ENCODE measurements at regions not wholly inside any gene's neighbourhood (a gene's known extent, or its start where the extent isn't known, plus 50 kb on each side); places are given as distances from the start of the nearest gene placed in this dataset.

- Histone ChIP-seq H4K20me1 (ENCODE audit: insufficient read depth) (no peaks in the 10 kb centered on the region), H3K27me3 (ENCODE audit: insufficient read depth, low read depth, low read length) (no peaks in the 10 kb centered on the region), H3K4me3 (ENCODE audit: low read length) (no peak overlapping the region), H3K79me2 (replicated peaks; ENCODE audit: insufficient read depth, low read length) (no peaks in the 10 kb centered on the region), H3K4me2 (ENCODE audit: low read length) (no peak overlapping the region), H2AFZ (ENCODE audit: low read depth, low read length) (no peak overlapping the region), H3K9me2 (ENCODE audit: insufficient read depth, low read length) (no peaks in the 10 kb centered on the region), H3K9ac (ENCODE audit: low read length) (no peak overlapping the region), H3K9me3 (ENCODE audit: low read length) (no peaks in the 10 kb centered on the region), H3K27ac (ENCODE audit: low read length) (no peak overlapping the region), H3F3A (ENCODE audit: insufficient read depth, low read length, poor library complexity, severe bottlenecking) (no peaks in the 10 kb centered on the region), H3K36me3 (ENCODE audit: insufficient read depth, low read length) (no peaks in the 10 kb centered on the region)
- TF ChIP-seq TAF1 (IDR thresholded peaks at IDR 0.05; ENCODE audit: low read depth) (no peak), RAD21 (conservative IDR thresholded peaks at IDR 0.05) (no peak), POLR2AphosphoS5 (IDR thresholded peaks at IDR 0.05) (no peak), EP300 (conservative IDR thresholded peaks at IDR 0.05; ENCODE audit: poor library complexity, severe bottlenecking) (no peak), EZH2 (IDR thresholded peaks at IDR 0.05; ENCODE audit: borderline replicate concordance, insufficient read depth, low read length, poor library complexity, severe bottlenecking) (no peak), MXI1 (conservative IDR thresholded peaks at IDR 0.05; ENCODE audit: poor library complexity, severe bottlenecking) (no peak), SMC3 (conservative IDR thresholded peaks at IDR 0.05; ENCODE audit: poor library complexity) (no peak)
- TF ChIP-seq, protein P1, sequence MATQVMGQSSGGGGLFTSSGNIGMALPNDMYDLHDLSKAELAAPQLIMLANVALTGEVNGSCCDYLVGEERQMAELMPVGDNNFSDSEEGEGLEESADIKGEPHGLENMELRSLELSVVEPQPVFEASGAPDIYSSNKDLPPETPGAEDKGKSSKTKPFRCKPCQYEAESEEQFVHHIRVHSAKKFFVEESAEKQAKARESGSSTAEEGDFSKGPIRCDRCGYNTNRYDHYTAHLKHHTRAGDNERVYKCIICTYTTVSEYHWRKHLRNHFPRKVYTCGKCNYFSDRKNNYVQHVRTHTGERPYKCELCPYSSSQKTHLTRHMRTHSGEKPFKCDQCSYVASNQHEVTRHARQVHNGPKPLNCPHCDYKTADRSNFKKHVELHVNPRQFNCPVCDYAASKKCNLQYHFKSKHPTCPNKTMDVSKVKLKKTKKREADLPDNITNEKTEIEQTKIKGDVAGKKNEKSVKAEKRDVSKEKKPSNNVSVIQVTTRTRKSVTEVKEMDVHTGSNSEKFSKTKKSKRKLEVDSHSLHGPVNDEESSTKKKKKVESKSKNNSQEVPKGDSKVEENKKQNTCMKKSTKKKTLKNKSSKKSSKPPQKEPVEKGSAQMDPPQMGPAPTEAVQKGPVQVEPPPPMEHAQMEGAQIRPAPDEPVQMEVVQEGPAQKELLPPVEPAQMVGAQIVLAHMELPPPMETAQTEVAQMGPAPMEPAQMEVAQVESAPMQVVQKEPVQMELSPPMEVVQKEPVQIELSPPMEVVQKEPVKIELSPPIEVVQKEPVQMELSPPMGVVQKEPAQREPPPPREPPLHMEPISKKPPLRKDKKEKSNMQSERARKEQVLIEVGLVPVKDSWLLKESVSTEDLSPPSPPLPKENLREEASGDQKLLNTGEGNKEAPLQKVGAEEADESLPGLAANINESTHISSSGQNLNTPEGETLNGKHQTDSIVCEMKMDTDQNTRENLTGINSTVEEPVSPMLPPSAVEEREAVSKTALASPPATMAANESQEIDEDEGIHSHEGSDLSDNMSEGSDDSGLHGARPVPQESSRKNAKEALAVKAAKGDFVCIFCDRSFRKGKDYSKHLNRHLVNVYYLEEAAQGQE (IDR thresholded peaks at IDR 0.05; ENCODE audit: borderline replicate concordance), result no peak
- TF ChIP-seq, protein P2, sequence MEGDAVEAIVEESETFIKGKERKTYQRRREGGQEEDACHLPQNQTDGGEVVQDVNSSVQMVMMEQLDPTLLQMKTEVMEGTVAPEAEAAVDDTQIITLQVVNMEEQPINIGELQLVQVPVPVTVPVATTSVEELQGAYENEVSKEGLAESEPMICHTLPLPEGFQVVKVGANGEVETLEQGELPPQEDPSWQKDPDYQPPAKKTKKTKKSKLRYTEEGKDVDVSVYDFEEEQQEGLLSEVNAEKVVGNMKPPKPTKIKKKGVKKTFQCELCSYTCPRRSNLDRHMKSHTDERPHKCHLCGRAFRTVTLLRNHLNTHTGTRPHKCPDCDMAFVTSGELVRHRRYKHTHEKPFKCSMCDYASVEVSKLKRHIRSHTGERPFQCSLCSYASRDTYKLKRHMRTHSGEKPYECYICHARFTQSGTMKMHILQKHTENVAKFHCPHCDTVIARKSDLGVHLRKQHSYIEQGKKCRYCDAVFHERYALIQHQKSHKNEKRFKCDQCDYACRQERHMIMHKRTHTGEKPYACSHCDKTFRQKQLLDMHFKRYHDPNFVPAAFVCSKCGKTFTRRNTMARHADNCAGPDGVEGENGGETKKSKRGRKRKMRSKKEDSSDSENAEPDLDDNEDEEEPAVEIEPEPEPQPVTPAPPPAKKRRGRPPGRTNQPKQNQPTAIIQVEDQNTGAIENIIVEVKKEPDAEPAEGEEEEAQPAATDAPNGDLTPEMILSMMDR (IDR thresholded peaks at IDR 0.05; ENCODE audit: poor library complexity, severe bottlenecking), result no peak
These were observed 197.8 kb upstream of the KITLG start for GRCh38 chr12:88778064-88778463.

- Histone ChIP-seq H3K4me3 (ENCODE audit: low read length) (no peak overlapping the region), H3K9ac (ENCODE audit: low read length) (no peak overlapping the region), H3K9me2 (ENCODE audit: insufficient read depth, low read length) (no peaks in the 10 kb centered on the region), H3K27me3 (ENCODE audit: insufficient read depth, low read depth, low read length) (no peaks in the 10 kb centered on the region), H3K9me3 (ENCODE audit: low read length) (no peaks in the 10 kb centered on the region), H3K27ac (ENCODE audit: low read length) (no peak overlapping the region), H3K36me3 (ENCODE audit: insufficient read depth, low read length) (no peaks in the 10 kb centered on the region), H2AFZ (ENCODE audit: low read depth, low read length) (no peak overlapping the region), H3F3A (ENCODE audit: insufficient read depth, low read length, poor library complexity, severe bottlenecking) (no peaks in the 10 kb centered on the region), H3K4me2 (ENCODE audit: low read length) (no peak overlapping the region), H3K79me2 (replicated peaks; ENCODE audit: insufficient read depth, low read length) (no peaks in the 10 kb centered on the region), H4K20me1 (ENCODE audit: insufficient read depth) (no peaks in the 10 kb centered on the region)
- TF ChIP-seq, protein P1 (IDR thresholded peaks at IDR 0.05; ENCODE audit: borderline replicate concordance), result no peak
These were observed 195.5 kb upstream of the KITLG start for GRCh38 chr12:88775742-88776151.
